GM23338 (cell line): ENCODE measurements at regions not wholly inside any gene's neighbourhood (a gene's known extent, or its start where the extent isn't known, plus 50 kb on each side); places are given as distances from the start of the nearest gene placed in this dataset.

Source experiments
- ATAC-seq: fragments of 200-7000 bp; cut with Tn5 transposase; 3 replicates; pipeline ENCODE4 v1.9.1; 2020
- DNase-seq: peaks from one replicate; pipeline ENCODE4 v3.0.0-alpha.2; 2015; ENCODE audit warnings: low spot score
- H2AFZ ChIP-seq: fragments of 200-600 bp; sonication (generic); 2 replicates; pipeline ENCODE4 v1.8.0; 2016; ENCODE audit warnings: antibody characterized with exemption, mild to moderate bottlenecking, moderate library complexity
- H3F3A ChIP-seq: fragments of 200-600 bp; sonication (generic); replicated peaks from 2 replicates; pipeline ENCODE4 v1.8.0; 2017; ENCODE audit warnings: antibody characterized with exemption, mixed run types, low read depth
- H3K27ac ChIP-seq: fragments of 200-600 bp; sonication (generic); 2 replicates; pipeline ENCODE4 v1.6.1; 2016; ENCODE audit warnings: low read depth
- H3K27me3 ChIP-seq: fragments of 200-600 bp; sonication (generic); 2 replicates; pipeline ENCODE4 v1.8.0; 2016; ENCODE audit warnings: mild to moderate bottlenecking, mixed run types, moderate library complexity; ENCODE audit not compliant: insufficient read depth
- H3K36me3 ChIP-seq: fragments of 200-600 bp; sonication (generic); 2 replicates; pipeline ENCODE4 v1.8.0; 2016; ENCODE audit warnings: mild to moderate bottlenecking; ENCODE audit not compliant: insufficient read depth
- H3K4me1 ChIP-seq: fragments of 200-600 bp; sonication (generic); 2 replicates; pipeline ENCODE4 v1.8.0; 2016; ENCODE audit warnings: mild to moderate bottlenecking, moderate library complexity; ENCODE audit not compliant: insufficient read depth
- H3K4me2 ChIP-seq: fragments of 200-600 bp; sonication (generic); 2 replicates; pipeline ENCODE4 v1.7.1; 2017; ENCODE audit warnings: mixed run types
- H3K4me3 ChIP-seq: fragments of 200-600 bp; sonication (generic); 2 replicates; pipeline ENCODE4 v1.6.1; 2016; ENCODE audit warnings: mixed run types
- H3K79me2 ChIP-seq: fragments of 200-600 bp; sonication (generic); replicated peaks from 2 replicates; pipeline ENCODE4 v1.8.0; 2017; ENCODE audit warnings: mild to moderate bottlenecking; ENCODE audit not compliant: insufficient read depth
- H3K9me2 ChIP-seq: fragments of 200-600 bp; sonication (generic); 2 replicates; pipeline ENCODE4 v1.8.0; 2017; ENCODE audit not compliant: insufficient read depth
- H4K20me1 ChIP-seq: fragments of 200-600 bp; sonication (generic); replicated peaks from 2 replicates; pipeline ENCODE4 v1.8.0; 2017; ENCODE audit warnings: mild to moderate bottlenecking; ENCODE audit not compliant: insufficient read depth
- H3K27ac Mint-ChIP-seq: 2 replicates; pipeline ENCODE4 v1.8.0; 2020; ENCODE audit warnings: inconsistent platforms, mild to moderate bottlenecking, moderate library complexity, mixed read lengths
- H3K27me3 Mint-ChIP-seq: 3 replicates; pipeline ENCODE4 v1.8.0; 2022; ENCODE audit warnings: low read depth, mild to moderate bottlenecking, moderate library complexity, mixed read lengths, inconsistent platforms; ENCODE audit not compliant: insufficient read depth, poor library complexity
- H3K36me3 Mint-ChIP-seq: 3 replicates; pipeline ENCODE4 v1.8.0; 2021; ENCODE audit warnings: low read depth, mild to moderate bottlenecking, inconsistent platforms, moderate library complexity, mixed read lengths
- H3K4me1 Mint-ChIP-seq: 3 replicates; pipeline ENCODE4 v1.8.0; 2020; ENCODE audit warnings: mild to moderate bottlenecking, inconsistent platforms, mixed read lengths
- H3K4me3 Mint-ChIP-seq: 3 replicates; pipeline ENCODE4 v1.8.0; 2021; ENCODE audit warnings: moderate library complexity, mild to moderate bottlenecking, inconsistent platforms, mixed read lengths
- H3K9me3 Mint-ChIP-seq: 3 replicates; pipeline ENCODE4 v1.8.0; 2020; ENCODE audit warnings: moderate library complexity, mild to moderate bottlenecking, inconsistent platforms, mixed read lengths
- CREB1 ChIP-seq: fragments of 250-450 bp; sonication (Bioruptor Pico); IDR thresholded peaks from 2 replicates; pipeline ENCODE4 v1.5.0; 2020; ENCODE audit warnings: low read depth, mild to moderate bottlenecking, moderate library complexity
- EZH2phosphoT487 ChIP-seq: fragments of 200-600 bp; sonication (generic); IDR thresholded peaks from one replicate; pipeline ENCODE4 v1.8.1; 2018; ENCODE audit warnings: antibody characterized with exemption; ENCODE audit not compliant: unreplicated experiment
- JUNB ChIP-seq: IDR thresholded peaks from one replicate; pipeline ENCODE4 v1.6.1; 2016; ENCODE audit warnings: antibody characterized with exemption; ENCODE audit not compliant: unreplicated experiment
- NANOG ChIP-seq: IDR thresholded peaks from 2 replicates; pipeline ENCODE4 v1.6.1; 2016; ENCODE audit warnings: antibody characterized with exemption, borderline replicate concordance
- POLR2AphosphoS5 ChIP-seq: IDR thresholded peaks from 2 replicates; pipeline ENCODE4 v1.6.1; 2016; ENCODE audit warnings: antibody characterized with exemption, low read depth
- STAT1 ChIP-seq: IDR thresholded peaks from one replicate; pipeline ENCODE4 v1.6.1; 2016; ENCODE audit warnings: antibody characterized with exemption; ENCODE audit not compliant: unreplicated experiment
- ZNF114 ChIP-seq: fragments of 250-450 bp; sonication (Bioruptor Pico); IDR thresholded peaks from 2 replicates; pipeline ENCODE4 v1.5.0; 2020; ENCODE audit warnings: mild to moderate bottlenecking, moderate library complexity
- ZNF331 ChIP-seq: fragments of 250-450 bp; sonication (Bioruptor Pico); IDR thresholded peaks from 2 replicates; pipeline ENCODE4 v1.5.0; 2020; ENCODE audit warnings: low read depth, mild to moderate bottlenecking, moderate library complexity
- TF ChIP-seq, protein P1 (sequence below): IDR thresholded peaks from one replicate; pipeline ENCODE4 v1.6.1; 2018; ENCODE audit warnings: antibody characterized with exemption; ENCODE audit not compliant: unreplicated experiment
- TF ChIP-seq, protein P2 (sequence below), 2 experiments: fragments of 200-600 bp in 1 of 2; sonication (generic) in 1 of 2; conservative IDR thresholded peaks; 2 replicates each; pipeline versions ENCODE4 v1.5.1 to v1.6.1; 2016 to 2017; ENCODE audit warnings: antibody characterized with exemption in 2 of 2, low read depth in 2 of 2, mild to moderate bottlenecking in 2 of 2, moderate library complexity in 1 of 2
- TF ChIP-seq, protein P3 (sequence below): fragments of 250-450 bp; sonication (Bioruptor Pico); IDR thresholded peaks from 2 replicates; pipeline ENCODE4 v1.5.0; 2020; ENCODE audit warnings: mild to moderate bottlenecking, moderate library complexity

DNA sequence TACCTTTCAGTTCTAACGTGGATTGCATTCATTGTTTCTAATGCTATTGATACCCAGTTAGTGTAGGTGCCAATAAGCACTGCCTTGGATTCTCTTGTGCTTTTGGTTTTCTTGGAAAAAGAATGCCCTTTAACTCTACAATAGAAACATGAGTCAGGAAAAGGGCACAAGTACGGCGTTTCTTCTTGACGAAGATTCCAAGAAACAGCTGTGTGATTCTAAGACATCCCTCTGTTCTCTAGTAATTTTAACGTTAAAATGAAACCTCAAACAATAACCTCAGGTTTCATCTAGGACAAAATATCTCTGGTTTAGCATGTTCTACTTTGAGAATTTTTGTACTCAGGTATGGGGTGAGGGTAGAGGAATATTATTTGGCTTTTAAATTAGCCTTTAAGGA lies 540.5 kb upstream of the ATP11B start:
- Histone ChIP-seq H3F3A (no peaks in the 10 kb centered on the region), H3K4me3 (no peak overlapping the region), H3K27ac (no peak overlapping the region), H3K27me3 (no peaks in the 10 kb centered on the region), H3K4me1 (peaks cover under 1% of the 10 kb centered on the region), H4K20me1 (no peaks in the 10 kb centered on the region), H3K36me3 (no peaks in the 10 kb centered on the region), H3K9me2 (no peaks in the 10 kb centered on the region), H3K79me2 (no peaks in the 10 kb centered on the region), H2AFZ (no peak overlapping the region; the same call in 1 of the 2 replicates), H3K4me2 (no peak overlapping the region)
- Mint-ChIP-seq H3K36me3 (no peaks in the 10 kb centered on the region), H3K27me3 (peaks cover 1% of the 10 kb centered on the region), H3K4me3 (no peak overlapping the region), H3K9me3 (no peaks in the 10 kb centered on the region), H3K4me1 (peaks cover 5% of the 10 kb centered on the region), H3K27ac (no peak overlapping the region)
- DNase-seq (no peak), ATAC-seq (no peak)
- TF ChIP-seq CREB1 (CRISPR knock-in tag) (no peak), EZH2phosphoT487 (no peak), ZNF331 (CRISPR knock-in tag) (no peak), POLR2AphosphoS5 (no peak), NANOG (no peak), STAT1 (no peak), JUNB (no peak), ZNF114 (CRISPR knock-in tag) (no peak)
- TF ChIP-seq, protein P1, sequence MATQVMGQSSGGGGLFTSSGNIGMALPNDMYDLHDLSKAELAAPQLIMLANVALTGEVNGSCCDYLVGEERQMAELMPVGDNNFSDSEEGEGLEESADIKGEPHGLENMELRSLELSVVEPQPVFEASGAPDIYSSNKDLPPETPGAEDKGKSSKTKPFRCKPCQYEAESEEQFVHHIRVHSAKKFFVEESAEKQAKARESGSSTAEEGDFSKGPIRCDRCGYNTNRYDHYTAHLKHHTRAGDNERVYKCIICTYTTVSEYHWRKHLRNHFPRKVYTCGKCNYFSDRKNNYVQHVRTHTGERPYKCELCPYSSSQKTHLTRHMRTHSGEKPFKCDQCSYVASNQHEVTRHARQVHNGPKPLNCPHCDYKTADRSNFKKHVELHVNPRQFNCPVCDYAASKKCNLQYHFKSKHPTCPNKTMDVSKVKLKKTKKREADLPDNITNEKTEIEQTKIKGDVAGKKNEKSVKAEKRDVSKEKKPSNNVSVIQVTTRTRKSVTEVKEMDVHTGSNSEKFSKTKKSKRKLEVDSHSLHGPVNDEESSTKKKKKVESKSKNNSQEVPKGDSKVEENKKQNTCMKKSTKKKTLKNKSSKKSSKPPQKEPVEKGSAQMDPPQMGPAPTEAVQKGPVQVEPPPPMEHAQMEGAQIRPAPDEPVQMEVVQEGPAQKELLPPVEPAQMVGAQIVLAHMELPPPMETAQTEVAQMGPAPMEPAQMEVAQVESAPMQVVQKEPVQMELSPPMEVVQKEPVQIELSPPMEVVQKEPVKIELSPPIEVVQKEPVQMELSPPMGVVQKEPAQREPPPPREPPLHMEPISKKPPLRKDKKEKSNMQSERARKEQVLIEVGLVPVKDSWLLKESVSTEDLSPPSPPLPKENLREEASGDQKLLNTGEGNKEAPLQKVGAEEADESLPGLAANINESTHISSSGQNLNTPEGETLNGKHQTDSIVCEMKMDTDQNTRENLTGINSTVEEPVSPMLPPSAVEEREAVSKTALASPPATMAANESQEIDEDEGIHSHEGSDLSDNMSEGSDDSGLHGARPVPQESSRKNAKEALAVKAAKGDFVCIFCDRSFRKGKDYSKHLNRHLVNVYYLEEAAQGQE: no peak
- TF ChIP-seq, protein P2, sequence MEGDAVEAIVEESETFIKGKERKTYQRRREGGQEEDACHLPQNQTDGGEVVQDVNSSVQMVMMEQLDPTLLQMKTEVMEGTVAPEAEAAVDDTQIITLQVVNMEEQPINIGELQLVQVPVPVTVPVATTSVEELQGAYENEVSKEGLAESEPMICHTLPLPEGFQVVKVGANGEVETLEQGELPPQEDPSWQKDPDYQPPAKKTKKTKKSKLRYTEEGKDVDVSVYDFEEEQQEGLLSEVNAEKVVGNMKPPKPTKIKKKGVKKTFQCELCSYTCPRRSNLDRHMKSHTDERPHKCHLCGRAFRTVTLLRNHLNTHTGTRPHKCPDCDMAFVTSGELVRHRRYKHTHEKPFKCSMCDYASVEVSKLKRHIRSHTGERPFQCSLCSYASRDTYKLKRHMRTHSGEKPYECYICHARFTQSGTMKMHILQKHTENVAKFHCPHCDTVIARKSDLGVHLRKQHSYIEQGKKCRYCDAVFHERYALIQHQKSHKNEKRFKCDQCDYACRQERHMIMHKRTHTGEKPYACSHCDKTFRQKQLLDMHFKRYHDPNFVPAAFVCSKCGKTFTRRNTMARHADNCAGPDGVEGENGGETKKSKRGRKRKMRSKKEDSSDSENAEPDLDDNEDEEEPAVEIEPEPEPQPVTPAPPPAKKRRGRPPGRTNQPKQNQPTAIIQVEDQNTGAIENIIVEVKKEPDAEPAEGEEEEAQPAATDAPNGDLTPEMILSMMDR (conservative IDR thresholded peaks at IDR 0.05; ENCODE audit: low read depth in 2 of 2): no peak
- TF ChIP-seq, protein P3, sequence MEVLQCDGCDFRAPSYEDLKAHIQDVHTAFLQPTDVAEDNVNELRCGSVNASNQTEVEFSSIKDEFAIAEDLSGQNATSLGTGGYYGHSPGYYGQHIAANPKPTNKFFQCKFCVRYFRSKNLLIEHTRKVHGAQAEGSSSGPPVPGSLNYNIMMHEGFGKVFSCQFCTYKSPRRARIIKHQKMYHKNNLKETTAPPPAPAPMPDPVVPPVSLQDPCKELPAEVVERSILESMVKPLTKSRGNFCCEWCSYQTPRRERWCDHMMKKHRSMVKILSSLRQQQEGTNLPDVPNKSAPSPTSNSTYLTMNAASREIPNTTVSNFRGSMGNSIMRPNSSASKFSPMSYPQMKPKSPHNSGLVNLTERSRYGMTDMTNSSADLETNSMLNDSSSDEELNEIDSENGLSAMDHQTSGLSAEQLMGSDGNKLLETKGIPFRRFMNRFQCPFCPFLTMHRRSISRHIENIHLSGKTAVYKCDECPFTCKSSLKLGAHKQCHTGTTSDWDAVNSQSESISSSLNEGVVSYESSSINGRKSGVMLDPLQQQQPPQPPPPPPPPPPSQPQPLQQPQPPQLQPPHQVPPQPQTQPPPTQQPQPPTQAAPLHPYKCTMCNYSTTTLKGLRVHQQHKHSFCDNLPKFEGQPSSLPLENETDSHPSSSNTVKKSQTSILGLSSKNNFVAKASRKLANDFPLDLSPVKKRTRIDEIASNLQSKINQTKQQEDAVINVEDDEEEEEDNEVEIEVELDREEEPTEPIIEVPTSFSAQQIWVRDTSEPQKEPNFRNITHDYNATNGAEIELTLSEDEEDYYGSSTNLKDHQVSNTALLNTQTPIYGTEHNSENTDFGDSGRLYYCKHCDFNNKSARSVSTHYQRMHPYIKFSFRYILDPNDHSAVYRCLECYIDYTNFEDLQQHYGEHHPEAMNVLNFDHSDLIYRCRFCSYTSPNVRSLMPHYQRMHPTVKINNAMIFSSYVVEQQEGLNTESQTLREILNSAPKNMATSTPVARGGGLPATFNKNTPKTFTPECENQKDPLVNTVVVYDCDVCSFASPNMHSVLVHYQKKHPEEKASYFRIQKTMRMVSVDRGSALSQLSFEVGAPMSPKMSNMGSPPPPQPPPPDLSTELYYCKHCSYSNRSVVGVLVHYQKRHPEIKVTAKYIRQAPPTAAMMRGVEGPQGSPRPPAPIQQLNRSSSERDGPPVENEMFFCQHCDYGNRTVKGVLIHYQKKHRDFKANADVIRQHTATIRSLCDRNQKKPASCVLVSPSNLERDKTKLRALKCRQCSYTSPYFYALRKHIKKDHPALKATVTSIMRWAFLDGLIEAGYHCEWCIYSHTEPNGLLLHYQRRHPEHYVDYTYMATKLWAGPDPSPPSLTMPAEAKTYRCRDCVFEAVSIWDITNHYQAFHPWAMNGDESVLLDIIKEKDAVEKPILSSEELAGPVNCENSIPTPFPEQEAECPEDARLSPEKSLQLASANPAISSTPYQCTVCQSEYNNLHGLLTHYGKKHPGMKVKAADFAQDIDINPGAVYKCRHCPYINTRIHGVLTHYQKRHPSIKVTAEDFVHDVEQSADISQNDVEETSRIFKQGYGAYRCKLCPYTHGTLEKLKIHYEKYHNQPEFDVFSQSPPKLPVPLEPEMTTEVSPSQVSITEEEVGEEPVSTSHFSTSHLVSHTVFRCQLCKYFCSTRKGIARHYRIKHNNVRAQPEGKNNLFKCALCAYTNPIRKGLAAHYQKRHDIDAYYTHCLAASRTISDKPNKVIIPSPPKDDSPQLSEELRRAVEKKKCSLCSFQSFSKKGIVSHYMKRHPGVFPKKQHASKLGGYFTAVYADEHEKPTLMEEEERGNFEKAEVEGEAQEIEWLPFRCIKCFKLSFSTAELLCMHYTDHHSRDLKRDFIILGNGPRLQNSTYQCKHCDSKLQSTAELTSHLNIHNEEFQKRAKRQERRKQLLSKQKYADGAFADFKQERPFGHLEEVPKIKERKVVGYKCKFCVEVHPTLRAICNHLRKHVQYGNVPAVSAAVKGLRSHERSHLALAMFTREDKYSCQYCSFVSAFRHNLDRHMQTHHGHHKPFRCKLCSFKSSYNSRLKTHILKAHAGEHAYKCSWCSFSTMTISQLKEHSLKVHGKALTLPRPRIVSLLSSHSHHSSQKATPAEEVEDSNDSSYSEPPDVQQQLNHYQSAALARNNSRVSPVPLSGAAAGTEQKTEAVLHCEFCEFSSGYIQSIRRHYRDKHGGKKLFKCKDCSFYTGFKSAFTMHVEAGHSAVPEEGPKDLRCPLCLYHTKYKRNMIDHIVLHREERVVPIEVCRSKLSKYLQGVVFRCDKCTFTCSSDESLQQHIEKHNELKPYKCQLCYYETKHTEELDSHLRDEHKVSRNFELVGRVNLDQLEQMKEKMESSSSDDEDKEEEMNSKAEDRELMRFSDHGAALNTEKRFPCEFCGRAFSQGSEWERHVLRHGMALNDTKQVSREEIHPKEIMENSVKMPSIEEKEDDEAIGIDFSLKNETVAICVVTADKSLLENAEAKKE (CRISPR knock-in tag): no peak
